SU-DHL-6 (cell line): ENCODE measurements at regions not wholly inside any gene's neighbourhood (a gene's known extent, or its start where the extent isn't known, plus 50 kb on each side); places are given as distances from the start of the nearest gene placed in this dataset.

Source experiments
- EZH2phosphoT487 ChIP-seq: fragments of 200-600 bp; sonication (generic), shearing (Covaris generic); conservative IDR thresholded peaks from 2 replicates; pipeline ENCODE4 v1.6.1; 2018; ENCODE audit warnings: mild to moderate bottlenecking, antibody characterized with exemption, low read length, moderate library complexity, mixed read lengths
- TF ChIP-seq, protein P1 (sequence below): fragments of 200-600 bp; sonication (generic); IDR thresholded peaks from one replicate; pipeline ENCODE4 v1.5.1; 2017; ENCODE audit warnings: antibody characterized with exemption, mild to moderate bottlenecking, low read length, moderate library complexity; ENCODE audit not compliant: insufficient read depth, poor library complexity, severe bottlenecking

DNA sequence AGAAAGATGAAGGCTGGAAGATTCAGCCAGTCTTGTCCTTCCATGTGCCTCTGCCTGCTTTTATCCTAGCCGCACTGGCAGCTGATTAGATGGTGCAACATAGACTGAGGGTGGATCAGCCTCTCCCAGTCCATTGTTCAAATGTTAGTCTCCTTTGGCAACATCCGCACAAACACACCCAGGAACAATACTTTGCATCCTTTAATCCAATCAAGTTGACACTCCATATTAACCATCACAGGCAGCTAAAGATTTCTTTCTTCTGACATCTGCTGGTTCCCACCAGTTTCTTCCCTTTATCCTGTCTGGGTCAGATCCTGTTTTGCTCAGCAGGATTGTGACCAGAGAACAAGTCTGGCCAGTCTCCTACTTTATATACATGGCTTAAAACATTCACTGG lies 276.5 kb upstream of the TYRP1 start:
- TF ChIP-seq, protein P1, sequence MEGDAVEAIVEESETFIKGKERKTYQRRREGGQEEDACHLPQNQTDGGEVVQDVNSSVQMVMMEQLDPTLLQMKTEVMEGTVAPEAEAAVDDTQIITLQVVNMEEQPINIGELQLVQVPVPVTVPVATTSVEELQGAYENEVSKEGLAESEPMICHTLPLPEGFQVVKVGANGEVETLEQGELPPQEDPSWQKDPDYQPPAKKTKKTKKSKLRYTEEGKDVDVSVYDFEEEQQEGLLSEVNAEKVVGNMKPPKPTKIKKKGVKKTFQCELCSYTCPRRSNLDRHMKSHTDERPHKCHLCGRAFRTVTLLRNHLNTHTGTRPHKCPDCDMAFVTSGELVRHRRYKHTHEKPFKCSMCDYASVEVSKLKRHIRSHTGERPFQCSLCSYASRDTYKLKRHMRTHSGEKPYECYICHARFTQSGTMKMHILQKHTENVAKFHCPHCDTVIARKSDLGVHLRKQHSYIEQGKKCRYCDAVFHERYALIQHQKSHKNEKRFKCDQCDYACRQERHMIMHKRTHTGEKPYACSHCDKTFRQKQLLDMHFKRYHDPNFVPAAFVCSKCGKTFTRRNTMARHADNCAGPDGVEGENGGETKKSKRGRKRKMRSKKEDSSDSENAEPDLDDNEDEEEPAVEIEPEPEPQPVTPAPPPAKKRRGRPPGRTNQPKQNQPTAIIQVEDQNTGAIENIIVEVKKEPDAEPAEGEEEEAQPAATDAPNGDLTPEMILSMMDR: no peak
- TF ChIP-seq EZH2phosphoT487: no peak
